ENCODE measurements at regions not wholly inside any gene's neighbourhood (a gene's known extent, or its start where the extent isn't known, plus 50 kb on each side); places are given as distances from the start of the nearest gene placed in this dataset.

DNA sequence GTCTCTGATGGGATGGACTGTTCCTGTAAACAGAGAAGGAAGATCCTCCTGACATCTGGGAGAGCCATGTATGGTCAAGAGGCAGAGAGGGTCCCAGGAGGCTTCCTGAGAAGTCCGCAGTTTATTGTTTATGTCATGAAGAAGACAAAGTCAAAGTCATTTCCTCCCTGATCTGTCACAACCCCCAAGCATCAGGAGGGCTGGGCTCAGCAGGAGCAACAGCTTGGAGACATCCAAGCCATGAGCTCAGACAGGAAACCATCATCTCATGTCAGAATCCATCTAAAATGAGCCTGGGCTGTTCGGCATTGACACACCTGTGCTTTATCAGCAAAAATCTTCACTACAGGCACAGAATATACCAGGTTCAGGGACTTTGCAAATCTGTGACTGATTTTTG lies 325.0 kb upstream of the MSX2 start:
- TF ChIP-seq, protein P1, sequence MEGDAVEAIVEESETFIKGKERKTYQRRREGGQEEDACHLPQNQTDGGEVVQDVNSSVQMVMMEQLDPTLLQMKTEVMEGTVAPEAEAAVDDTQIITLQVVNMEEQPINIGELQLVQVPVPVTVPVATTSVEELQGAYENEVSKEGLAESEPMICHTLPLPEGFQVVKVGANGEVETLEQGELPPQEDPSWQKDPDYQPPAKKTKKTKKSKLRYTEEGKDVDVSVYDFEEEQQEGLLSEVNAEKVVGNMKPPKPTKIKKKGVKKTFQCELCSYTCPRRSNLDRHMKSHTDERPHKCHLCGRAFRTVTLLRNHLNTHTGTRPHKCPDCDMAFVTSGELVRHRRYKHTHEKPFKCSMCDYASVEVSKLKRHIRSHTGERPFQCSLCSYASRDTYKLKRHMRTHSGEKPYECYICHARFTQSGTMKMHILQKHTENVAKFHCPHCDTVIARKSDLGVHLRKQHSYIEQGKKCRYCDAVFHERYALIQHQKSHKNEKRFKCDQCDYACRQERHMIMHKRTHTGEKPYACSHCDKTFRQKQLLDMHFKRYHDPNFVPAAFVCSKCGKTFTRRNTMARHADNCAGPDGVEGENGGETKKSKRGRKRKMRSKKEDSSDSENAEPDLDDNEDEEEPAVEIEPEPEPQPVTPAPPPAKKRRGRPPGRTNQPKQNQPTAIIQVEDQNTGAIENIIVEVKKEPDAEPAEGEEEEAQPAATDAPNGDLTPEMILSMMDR (IDR thresholded peaks at IDR 0.05): no peak
- TF ChIP-seq POLR2A (IDR thresholded peaks at IDR 0.05): no peak
